ENCODE measurements at regions not wholly inside any gene's neighbourhood (a gene's known extent, or its start where the extent isn't known, plus 50 kb on each side); places are given as distances from the start of the nearest gene placed in this dataset.
"Not testable (repeated sequence)": the region's sequence is repeated elsewhere in the genome, so short reads cannot be mapped to it uniquely, and the experiment has no call there.

DNA sequence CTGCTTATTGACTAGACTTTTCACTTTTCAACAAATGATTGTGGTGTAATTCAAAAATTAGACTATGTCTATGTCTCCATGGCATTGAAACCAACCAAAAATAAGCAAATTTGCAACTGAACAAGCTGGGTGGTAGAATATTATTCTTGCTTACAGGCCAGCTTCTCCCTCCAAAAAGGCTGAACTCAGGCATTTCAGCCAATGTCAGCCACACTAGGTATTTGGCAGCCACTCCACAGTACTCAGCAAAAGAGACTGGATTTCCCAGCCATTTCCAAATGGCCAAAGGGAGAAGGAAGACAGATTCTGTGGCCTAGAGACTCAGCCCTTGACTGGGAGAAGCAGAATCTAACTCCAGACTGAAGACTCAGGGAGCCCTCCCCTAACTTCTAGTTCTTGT lies 121.8 kb upstream of the IRX5 start:
- DNase-seq = no peak

DNA sequence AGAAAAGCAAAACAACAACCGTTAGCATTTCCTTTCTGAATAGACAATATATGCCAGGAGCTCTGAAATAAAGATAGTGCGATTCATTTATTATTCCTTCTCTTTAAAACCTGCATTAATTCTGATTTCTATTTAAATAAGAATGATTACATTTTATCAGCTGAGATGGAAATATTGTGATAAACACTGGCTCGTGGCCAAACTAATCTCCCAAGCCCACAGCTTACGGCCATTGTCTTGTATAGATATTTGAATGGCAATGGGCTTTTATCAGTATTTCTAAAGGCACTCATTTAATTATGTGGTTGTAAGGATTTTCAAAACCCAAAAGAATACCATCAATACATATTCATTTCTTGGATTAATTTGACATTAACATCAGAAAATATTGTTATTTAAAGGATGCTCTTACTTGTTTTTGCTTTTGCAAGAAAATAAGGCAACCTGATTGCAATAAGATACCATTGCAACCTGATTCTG lies 123.7 kb upstream of the IRX5 start:
- DNase-seq = no peak

DNA sequence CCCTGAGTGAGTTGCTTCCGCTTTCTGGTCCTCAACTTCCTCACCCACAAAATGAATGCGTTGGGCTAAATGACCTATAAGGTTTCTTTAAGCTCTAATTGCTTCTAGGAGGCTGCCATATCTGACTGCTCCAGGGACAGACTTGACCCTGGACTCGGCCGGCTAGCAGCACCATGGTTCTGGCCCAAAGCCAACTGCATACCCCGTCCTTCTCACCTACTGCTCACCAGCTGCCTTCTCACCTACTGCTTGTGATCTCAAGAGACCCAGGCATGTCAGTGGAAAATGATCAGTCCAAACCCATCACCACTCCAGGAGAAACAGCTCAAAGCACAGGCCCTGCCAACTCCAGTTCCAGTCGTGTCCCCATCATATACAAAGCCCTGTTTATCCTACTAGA lies 124.3 kb upstream of the IRX5 start:
- no peak for DNase-seq

DNA sequence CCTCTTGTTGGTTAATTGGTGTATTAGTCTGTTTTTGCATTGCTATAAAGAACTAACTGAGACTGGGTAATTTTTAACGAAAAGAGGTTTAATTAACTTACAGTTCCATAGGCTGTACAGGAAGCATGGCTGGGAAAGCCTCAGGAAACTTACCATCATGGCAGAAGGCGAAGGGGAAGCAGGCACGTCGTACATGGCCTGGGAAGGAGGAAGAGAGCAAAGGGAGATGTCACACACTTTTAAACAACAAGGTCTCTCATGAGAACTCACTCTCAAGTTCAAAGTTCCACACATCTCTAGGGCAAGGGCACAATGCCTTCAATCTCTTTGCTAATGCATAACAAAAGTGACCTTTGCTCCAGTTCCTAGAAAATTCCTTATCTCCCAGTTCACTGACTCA lies 125.0 kb upstream of the IRX5 start:
- no peak for DNase-seq

DNA sequence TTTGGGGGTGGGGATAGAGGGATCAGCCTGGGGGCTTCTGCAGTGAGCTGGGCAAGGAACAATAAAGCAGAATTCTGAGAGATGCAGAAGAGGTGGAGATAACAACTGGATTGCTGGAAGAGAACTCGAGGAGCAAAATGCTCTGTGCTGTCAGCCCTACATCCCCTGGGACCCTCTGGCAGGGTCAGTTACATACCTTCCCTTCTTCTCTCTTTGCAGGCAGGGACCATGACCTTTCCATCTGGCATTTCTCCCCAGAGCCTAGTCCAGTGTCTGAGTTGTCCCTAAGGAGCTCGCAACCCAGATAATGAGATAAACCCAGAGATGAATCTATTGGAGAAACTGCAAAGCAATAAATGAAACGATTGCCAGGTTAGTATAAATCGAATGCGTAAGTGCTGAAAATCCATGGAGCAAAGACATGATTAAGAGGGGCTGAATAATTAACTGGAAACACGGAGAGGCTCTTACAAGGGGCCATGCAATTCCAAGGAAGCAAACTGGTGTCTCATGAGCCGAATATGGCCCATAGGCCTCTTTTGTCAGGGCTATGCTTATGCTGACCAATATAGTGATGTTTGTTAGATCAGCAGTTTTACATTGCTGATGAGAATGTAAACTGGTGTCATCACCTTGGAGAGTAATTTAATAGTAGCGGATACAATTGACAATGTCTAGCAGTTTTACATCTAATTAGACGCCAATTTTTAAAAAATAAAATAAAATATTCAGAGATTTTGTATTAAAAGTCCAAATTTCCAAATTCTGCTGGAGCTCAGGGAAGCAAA lies 129.4 kb upstream of the IRX5 start:
- DNase-seq = no peak

DNA sequence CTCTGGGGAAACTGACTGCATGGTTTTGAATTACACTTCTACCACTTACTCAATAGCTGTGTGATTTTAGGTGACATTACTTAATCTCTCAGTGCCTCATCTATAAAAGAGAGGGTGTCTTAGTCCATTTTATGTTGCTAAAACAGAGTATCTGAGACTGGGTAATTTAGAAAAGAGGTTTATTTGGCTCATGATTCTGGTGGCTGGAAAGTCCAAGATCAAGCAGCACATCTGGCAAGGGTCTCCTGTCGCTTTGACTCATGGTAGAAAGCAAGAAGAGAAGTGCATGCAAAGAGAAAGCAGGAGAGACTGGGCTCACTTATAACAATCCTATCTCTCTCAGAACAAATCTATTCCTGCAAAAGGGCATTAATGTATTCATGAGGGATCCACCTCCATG lies 132.4 kb upstream of the IRX5 start:
- DNase-seq = no peak

DNA sequence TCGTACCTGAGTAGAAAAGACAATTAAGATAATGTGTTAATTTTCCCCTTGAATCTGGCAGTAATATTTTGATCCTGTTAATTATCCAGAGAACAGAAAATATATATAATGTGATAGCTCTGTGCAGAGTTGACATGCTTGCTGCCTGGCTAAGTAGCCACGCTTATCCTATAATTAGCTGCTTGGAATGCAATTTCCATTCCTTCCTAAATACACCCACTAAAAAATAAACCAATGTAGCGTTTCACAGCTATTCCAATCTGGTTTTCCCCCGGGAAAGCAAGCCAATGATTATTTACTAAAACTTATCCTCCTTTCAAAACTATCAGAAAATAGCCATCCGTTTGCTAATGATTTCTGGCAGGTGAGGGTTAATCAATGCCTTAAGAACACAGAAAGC lies 134.5 kb upstream of the IRX5 start:
- no peak for DNase-seq

DNA sequence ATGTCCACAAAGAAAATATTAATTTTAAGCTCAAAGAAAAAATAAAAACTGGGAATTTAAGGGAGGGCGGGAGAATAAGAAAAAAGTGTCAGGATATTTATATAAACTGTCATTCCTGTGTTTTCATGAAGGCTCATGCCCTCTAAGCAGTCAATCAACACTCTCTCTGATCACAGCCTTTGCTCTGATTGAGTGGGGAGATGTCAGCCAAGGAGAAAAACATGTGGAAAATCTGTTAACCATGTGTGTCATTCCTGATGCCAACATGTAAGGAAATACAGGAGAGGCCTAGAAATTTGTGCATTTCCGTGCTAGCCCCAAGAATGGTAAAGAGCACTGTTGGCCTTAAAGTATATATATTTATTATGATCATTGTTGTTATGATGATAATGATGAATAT lies 137.9 kb upstream of the IRX5 start:
- DNase-seq = no peak

DNA sequence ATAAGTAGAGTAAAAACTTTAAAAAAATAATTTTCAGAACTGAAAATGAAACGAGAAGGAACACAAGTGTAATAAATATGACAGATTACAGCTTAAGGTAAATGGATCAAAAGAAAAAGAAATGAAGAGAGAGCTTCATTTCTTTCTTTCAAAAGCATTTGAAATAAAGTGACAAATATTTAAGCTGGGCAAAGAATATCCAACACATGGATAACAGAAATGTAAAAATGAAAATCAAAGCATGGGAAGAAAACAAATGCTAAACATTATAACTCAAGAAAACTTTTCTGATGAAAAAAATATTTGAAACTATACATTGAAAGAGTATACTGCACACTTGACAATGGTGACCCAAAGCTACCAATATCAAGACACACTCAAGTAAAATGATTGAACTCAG lies 143.6 kb upstream of the IRX5 start:
- no peak for DNase-seq

DNA sequence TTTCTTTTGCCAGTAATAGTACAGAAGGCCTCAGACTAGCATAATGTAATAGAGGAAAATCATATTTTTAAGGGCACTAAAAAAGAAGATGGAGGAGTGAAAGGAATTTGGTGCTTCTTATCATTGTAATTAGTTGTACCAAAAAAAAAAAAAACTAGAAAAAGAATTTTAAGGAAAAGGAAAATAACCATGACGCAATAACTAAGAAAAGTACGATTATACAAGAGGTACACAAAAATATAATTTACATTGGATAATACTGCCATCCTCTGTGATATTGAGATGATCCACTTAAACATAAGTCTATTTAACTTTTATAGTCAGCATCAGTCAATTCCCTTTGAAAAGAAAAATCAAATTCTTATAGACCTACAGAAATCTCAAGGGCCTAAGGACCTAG lies 146.7 kb upstream of the IRX5 start:
- DNase-seq = no peak

DNA sequence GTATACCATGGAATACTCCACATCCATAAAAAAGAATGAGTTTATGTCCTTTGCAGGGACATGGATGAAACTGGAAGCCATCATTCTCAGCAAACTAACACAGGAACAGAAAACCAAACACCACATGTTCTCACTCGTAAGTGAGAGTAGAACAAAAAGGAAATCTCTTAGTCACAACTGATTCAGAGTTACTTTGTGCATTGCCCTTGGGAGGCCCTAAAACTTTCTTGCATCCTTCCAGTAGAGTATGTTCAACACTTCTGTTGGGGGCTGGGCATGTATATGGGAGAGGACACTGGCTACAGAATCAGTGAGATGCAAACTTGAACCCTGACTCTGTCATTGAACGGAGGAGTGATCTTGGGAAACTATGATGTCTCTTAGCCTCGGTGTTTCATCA lies 147.4 kb upstream of the IRX5 start:
- DNase-seq = no peak

DNA sequence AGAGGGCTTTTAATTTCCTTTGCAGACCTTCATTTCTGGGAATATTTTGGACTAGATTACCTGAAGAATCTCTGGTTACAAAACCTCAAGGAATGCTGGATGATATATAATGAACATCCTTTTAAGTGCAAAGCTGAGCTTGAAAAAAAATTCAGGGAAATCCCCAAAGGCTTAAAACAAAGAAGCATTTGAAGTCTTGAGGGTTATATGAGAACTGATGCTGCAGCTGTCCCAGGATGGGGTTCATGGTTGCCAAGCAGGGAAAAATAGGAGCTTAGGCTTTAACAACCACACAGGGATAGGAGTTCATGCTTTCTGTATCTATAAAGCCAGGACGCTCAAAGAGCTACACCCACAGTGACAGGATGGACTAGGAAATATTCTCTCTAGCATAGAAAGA lies 150.4 kb upstream of the IRX5 start:
- DNase-seq = no peak

DNA sequence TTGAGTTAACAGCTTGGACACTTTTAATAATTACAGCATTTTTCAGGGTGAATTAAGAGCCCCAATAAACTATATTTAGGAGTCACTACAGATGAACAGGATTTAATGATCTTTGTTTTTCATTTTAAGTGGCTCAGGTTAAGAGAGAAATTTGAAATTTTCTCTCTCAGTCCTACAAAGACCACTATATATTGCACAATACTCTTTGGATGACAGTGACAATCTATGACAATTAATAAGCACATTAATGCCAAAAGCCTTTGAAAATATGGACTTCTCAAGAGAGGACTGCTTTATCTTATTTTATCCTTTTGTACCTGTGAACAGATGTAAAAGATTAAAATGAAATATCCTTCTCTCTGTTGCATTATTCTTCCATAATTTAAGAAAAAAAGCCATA lies 151.1 kb upstream of the IRX5 start:
- no peak for DNase-seq

DNA sequence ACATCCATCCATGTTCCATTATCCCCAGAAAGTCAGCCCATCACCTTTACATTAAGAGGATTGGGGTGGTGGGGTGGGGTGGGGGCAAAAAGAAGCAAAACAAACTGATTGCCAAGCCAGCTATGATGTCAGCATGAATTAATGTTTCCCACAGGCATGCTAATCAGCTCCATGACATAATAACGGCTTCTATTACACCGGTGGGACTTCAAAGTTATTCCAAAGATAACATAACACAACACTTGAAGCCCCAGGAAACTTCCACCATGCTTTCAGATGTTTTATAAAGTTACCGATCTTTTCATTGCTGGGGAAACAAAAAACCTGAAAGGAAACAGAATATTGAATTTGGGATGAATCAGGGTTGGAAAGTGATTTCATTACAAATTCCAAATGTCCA lies 155.9 kb upstream of the IRX5 start:
- no peak for DNase-seq

DNA sequence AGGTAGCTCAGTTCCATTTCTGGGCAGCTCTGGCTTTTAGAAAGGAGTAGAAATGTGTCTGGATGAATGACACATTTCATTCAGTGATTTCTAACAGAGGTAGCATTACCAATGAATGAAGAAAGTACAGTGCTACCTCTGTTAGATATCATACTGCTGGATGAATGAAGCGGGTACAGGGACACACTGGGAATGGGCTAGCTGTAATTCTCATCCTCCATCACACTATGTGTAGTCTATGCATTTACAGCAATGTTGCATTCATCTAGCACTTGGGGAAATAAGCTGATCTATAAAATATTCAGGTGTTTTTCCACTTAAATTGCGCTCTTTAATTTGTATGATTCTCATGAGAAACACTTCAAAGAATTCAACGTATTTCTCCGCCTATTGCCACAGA lies 158.3 kb upstream of the IRX5 start:
- no peak for DNase-seq

DNA sequence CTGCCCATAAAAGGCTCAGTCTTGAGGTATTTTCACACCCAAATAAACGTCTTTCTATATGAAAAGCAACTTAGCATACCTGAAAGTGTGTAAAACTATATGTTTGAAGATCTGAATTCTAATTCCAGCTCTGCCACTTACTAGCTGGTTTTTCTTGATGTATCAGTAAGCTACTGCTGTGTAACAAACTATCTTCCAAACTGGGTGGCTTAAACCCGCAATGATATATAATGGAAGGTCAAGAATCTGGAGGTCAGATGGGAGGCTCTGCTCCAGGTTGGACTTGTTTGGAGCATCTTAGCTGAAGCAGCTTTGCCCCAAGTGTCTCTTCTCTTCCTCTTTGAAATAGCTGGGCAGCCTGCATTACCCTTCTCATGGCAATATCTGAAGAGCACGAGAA lies 164.3 kb upstream of the IRX5 start:
- no peak for DNase-seq

DNA sequence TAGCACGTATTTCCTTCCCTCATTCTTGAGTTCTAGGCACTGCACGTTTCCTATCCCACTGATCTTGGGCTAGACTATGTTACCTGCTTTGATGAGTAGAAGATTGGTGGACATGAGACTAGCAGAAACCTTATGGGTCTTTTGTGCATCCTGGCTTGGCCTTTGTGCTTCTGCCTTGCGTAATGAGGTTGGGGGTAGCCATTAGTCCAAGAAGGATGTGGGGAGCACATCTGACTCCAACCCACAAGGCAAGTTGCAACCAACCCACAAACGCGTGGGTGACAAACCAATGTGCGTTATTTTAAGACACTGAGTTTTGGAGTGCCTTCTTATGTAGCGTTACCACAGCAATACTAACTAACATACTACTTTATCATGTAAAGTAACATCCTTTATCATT lies 180.4 kb upstream of the IRX5 start:
- DNase-seq = no peak

DNA sequence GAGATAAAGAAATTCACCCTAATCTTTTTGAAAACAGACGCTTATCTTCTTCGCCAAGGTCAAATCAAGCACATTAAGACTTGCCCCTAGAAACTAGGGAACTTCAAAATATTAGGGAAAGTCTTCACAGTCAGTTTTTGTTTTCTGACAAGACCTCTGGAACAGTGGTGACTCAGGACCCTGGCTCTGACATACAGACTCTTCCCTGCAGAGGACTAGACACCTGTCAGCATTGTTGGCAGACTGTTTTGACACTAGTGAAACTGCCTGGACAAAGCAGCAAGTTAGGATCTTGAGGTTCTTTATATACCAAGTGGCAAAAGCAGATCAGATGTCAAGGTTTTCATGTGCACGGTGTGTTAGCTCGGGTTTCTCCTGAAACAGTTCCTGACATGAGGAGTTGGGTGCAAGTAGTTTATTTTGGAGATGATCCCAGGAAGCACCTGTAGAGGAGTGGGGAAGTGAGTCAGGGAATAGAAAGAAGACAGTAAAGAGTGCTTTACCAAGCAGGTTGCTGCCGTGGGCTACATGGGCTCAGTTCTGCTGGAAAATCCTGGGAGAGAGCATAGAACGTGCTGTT lies 182.0 kb upstream of the IRX5 start:
- no peak for DNase-seq

DNA sequence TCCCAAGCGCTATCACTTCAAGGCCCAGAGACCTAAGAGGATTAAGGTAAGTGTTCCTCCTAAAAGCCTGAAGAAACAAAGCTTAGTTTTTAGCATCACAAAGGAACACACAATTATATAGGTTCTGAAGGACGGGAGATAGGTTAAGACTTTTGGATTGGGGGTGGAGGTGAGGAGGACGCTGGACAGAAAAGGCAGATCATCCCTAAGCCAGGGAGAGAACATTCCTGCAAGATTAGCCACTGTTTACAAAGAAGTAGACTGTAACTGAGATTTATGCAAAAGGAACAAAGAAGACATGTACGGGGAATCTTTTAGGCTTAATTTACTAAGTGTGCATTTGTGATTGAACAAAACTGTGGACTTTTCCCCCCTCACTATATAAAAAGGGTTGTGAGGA lies 184.1 kb upstream of the IRX5 start:
- DNase-seq = no peak

DNA sequence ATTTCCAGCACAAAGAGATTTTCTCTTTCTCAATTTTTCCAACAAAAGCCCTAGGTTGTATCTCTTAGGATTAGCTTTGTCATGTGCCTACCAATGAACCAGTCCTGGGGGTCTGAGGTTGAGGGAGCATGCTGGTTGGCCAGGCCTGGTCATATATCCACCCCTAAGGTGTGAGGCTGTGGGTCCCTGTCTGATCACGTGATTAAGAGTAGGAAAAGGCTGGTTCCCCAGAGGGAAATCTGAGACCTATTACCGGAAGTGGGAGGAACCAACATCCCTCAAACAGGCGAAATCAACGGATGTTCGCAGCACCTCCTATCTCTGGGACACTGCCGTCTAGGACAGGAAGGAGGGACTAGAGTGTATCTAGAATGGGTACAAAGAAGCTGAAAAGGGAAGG lies 185.7 kb upstream of the IRX5 start:
- no peak for DNase-seq

DNA sequence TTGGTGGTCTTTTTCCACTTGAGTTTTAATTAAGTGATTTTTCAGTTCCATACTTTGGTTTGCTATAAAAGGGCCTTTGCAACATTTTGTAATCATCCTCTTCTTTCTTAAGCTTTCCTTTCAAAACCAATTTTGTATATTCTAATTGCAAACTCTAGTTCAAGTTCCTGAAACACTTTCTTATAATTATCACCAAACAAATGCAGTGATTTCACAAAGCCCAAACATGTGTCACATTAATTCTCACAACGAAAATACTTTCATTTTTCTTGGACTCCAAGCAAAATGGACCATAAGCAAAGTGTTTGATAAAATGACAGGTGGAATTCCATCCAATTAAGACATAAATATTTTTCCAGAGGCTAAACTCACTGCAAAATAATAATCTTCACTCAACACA lies 188.2 kb upstream of the IRX5 start:
- no peak for DNase-seq

DNA sequence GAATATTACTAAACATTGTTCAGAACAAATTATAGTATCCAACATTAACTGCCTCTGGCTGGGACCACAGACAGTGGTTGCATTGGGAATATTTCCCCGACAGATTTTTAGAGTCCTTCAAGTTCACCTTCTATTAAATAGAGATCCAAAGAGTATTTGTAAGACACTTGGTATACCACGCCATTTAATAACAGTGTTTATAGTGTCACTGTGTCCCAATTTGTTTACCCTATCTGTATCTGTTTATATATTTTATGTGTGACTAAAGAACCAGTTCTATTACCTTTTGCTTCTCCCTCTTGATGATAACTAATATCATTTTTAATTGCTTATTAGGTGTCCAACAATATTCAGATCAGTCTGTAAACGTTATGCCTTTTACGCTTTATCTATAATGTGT lies 191.3 kb upstream of the IRX5 start:
- DNase-seq = no peak

DNA sequence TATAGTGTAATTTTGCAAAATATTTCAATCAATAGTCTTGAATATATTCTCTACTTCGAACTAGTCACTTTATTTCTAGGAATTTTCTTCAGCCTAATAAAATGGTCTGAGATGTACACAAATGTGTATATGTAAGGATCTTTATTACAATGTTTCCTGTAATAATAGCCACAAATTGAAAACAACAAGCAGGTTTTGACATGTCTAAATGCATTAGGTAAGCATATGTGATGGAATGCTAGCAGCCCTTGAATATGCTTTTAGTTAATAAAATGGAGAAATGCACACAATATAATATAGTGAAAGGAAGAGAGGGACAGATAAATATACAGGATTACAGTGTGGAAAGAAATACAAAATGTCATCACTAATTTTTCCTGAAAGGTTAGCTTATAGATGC lies 196.5 kb upstream of the IRX5 start:
- DNase-seq = no peak

DNA sequence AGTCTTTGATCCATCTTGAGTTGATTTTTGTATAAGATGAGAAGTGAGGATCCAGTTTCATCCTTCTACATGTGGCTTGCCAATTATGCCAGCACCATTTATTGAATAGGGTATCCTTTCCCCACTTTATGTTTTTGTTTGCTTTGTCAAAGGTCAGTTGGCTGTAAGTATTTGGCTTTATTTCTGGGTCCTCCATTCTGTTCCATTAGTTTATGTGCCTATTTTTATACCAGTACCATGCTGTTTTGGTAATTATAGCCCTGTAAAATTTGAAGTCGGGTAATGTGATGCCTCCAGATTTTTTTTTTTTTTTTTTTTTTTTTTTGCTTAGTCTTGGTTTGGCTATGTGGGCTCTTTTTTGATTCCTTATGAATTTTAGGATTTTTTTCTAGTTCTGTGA lies 203.0 kb upstream of the IRX5 start:
- DNase-seq = not testable (repeated sequence)

DNA sequence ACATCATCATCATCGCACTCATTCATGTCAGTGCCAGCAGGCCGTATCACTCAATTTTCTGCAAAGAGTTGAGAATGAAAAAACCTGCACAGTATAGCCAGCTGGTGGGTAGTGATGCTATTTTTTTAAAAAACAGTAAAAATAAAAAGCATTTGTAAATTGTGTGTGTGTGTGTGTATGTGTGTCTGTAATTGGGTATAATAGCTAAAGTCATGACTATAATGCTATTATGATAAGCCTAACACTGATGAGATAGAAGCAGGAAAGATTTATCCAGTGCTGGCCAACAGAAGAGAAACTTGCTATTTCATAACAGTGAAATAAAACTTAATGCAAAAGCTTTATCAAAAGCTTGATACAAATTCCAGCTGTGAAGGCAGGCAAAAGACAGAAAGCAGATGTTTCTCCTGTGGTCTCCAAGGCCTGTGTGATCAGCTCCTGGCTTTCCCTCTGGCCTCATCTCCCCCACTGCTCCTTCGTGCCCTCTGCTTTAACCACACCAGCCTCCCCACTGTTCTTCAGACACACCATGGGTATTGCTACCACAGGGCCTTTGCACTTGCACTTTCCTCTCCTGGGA lies 206.2 kb upstream of the IRX5 start:
- no peak for DNase-seq

Data from NCI-H187 (cell line).